SIG-M5 treated with dmso at 0.1 percent for 504 hours (cell line): ENCODE measurements at regions not wholly inside any gene's neighbourhood (a gene's known extent, or its start where the extent isn't known, plus 50 kb on each side); places are given as distances from the start of the nearest gene placed in this dataset.

ENCODE experiments used
- DNase-seq: peaks from one replicate; lab custom pipeline; 2025; ENCODE audit not compliant: unreplicated experiment; lab: John Stamatoyannopoulos, UW

DNA sequence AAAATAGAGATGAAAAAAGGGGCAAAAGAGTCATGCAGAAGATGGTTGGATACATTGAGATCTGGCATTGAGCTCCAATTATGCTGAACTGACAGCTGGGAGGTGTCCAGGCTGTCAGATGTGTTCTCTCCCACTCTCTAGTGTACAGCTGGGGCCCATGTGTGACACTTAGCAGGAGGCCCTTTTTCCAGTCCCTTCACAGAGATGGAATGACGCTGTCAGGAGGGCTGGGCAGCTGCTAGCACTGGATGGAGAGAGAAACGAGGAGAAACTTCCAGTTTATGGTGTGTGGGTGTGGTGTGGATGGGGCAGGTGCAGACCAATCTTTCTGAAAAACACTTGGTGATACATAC, 437.7 kb upstream of the HS6ST1 start:
- DNase-seq, result no peak

- DNase-seq, result no peak
Observed at GRCh38 chr2:128765811-128766210, 447.1 kb upstream of the HS6ST1 start.

DNA sequence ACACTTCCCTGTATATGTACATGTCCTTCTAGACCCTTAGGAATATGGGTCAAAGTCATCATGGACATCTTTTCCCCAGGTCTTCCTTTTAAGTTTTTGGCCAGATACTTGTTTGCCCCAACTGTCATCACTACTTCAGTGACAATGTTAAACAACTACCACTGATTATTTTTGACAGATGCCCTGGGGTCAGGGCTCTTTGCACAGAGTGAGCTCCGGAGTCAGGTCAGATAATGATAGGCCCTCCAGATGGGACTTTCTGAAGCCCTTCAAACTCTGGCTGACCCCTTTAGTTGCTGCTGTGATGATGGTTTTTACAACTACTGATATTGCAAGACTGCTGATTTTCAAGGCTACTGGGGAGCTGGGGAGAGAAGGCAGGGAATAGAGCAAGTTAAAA, 449.4 kb upstream of the HS6ST1 start:
- DNase-seq, result no peak

DNA sequence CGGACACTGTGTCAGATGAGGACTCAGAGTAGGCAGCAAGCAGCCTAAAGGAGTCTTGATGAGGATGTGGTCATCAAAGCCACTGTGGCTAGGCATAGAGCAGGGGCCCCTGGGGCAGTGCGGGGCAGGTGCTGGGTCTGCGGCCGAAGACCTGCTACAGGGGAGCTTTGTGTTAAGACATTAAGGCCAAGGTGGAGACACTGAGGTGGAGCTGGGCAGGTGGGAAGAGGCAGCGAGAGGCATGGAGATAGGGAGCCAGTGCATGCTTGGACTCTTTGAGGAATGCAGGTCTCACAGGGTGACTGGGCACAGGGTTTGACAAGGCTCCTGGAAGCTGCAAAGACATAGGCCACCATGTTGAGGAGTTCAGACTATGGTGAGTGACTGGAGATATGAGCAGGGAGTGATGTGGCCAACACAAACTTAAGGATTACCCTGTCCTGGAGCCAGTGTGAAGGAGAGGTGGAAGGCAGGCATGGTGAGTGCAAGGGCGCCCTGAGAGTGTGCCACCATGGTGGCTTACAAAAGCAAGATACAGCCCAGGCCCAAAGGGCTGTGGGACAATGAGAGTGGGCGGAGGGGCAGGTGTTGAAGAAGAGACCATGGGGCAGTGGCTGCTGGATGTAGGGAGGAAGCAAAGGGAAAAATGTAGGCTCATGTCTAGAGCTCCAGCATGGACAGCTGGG, 450.9 kb upstream of the HS6ST1 start:
- DNase-seq, result no peak

DNA sequence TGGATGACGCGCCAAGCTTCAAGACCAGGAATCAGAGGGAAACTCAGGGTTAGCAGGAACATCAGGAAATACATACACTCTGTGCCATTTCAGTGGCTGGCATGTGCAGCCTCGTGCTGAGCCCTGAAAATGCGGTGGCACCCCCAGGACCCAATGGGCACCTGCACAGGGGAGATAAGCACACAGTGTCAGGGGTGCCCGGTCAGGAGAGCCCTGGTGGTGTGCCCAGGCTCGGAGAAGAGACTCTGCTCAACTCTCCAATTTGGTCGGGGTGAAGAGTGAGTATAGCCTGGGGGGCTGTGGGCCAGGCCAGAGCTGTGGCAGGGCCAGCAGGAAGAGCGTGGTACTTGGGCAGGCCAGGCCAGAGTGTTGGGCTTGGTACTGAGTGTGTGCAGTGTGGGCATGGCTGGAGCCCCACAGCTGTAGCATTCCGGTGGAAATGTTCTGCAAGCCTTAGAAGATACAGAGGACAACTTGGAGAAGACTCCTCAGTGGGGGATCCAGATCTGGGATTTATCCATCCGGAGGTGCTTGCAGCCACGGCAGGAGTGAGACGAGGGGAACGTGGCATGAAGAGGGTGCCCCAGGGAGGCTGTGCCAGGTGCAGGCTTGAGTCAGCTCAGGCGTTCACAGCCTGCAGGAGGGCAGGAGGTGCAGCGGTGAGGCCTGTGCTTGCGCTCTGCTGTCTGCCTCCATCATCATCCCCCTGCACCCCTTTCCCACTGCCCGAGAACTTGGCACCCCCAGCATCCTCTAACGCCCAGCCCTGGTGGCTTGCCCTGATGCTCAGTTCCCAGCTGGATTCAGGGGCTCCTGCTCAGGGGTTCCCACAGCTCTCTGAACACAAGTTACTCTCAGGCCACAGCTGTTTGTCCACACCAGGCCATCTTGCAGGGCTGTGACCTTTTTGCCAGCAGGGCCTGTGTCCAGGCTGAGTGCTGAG, 451.7 kb upstream of the HS6ST1 start:
- DNase-seq, result no peak

DNA sequence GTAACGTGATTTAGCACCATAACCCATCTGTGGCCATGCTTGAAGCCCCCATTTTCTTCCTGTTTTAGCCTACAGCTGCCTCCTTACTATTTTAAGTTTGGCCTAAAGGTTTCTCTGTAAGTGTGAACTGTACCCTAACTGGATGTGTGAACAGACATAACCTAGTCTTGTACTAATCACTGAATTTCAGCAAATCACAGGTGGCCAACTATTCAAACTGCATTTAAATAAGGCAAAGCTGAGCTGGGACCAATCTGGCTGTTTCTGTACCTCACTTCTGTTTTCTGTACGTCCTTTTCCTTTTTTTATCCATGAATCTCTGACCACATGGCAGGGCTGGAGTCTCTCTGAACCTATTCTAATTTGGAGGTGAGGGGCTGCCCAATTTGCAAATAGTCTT, 452.7 kb upstream of the HS6ST1 start:
- DNase-seq, result no peak

GRCh38 chr2:128772671-128773070, 454.0 kb upstream of the HS6ST1 start:
- DNase-seq, result no peak

DNA sequence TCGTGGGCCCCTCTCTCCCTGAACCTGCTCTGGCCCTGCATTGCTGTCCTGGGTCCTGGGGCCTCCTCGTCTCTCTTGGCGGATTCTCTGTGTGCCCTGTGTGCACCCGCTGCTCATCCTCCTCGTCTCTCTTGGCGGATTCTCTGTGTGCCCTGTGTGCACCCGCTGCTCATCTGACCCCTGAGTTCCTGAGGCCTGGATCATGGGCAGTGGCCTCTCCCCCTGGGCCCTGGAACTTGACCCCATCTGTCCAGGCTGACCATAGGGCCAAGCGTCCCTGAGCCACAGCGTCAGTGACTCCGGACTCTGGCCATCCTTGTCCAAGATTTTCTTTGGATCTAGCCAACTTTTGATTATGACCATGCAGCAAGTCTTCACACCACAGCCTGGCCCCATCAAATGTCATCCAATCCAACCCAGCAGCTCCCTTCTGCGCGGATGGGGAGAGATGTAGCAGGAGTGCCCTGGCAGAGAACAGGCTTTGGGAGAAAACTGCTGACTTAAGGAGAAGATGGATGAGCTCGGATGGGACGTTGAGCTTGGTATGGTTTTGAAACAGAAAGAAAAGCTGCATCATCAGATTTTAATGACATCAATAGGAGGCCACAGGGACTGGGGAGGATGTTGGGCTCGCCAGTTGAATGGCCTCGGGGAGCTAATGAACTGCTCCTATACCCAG, 455.1 kb upstream of the HS6ST1 start:
- DNase-seq, result no peak

DNA sequence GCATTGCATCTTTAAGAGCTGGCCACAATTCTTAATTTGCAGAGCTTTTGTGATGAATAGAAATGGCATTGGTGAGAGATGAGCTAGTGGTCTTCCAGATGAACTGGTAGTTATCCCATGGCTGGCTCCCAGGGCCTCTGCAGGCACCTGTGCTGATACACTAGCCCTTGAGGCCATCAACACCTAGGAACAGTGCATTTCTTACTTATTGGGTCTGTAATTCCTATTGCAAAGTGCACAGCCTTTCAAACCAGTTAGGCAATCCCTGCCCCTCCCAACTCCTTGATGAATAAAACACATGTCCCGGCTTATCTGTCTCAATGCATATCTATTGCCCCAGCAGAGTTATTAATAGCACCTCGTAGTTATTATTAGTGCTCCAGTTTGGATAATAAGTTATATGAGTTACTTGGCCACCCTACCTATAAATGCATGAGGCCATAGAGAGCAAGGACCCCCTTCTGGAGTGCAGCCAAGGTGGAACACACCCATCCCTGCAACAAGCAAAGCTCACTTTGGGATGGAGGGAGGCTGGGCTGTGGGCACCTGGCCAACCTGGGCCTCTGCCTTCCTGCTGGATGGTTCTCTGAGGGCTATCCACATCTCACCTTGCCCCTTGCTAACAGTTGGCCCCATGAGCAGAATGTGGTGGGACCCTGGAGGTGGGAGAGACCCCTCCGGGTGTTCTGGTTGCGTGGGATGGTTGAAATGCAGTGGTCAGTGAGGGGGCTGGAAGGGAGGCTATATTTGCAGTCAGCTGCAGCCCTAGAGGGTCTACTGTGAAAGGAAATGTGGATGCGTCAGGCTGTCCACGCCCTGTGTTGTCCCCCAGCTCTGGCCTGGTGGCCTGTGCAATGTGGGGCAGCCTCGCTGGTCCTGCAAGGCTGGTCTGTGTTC, 455.9 kb upstream of the HS6ST1 start:
- DNase-seq, result no peak

DNA sequence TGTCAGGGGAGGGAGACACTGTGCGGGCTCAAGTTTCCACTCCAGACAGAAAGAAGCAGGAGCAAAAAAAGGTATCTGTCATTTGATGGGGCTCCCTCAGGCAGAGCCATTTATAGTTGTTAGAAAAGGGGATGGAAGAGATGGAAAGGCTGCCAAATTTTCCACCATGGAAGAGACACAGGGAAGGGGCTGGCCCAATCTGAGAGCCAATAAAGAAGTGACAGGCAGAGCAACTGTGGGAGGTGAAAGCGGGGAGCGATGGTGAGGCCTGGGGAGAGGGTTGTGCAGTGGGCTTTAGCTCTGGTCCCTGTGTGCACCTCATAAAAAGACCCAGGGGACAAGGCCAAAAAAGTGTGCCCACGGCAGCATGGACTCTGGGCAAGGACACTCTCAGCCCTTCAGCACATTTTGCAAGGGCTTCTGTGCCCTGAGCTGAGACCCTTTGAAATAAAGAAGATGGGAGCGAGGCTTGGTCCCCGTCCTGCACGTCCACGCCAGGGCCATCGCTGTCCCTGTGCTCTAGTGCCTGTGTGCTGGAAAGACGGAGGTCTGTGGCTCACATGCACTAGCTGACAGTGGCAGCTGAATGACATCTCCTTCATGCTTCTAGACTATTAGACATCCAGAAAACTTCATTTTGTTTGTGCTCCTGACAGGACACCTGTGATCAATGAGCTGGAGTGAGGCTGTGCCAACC, 456.7 kb upstream of the HS6ST1 start:
- no peak for DNase-seq

GRCh38 chr2:128775914-128776285, 457.2 kb upstream of the HS6ST1 start:
- no peak for DNase-seq

GRCh38 chr2:128776461-128777195, 458.0 kb upstream of the HS6ST1 start:
- no peak for DNase-seq

DNA sequence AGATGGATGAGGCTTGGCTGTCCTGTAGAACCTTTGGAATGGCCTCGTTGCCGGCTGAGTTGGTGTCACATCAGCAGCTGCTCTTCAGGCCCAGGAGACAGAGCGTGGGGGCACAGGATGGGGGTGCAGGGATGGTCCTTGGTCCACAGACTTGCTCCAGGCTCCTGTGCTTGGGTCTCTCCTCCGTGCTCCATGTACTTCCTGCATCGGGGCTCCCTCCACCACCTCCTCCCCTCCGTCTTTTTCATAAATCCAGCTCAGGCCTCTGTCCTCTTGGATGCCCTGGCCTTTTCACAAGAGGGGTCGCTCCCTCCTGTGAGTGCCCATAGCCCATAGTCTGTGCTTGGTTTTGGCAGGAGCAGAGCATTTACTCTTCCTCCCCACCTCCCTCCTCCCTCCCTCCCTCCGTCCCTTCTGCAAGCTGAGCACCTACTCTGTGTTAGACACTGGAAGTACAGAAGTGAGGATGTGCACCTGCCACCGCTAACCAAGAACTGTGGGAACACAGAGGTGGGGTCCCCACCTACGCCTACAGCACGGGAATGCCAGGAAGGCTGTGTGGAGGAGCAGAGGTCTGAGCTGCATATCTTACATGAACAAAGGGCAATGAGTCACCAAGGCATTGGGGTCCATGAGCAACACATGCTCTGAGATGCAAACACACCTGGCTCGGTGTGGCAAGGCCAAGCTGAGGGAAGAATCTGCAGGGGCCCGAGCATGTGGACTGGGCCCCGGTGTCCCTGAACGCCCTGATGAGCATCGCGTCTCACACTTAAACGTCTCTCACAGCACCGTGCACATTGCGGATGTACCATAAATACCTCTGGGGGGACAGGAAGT, 458.7 kb upstream of the HS6ST1 start:
- no peak for DNase-seq

GRCh38 chr2:128778843-128779242, 460.2 kb upstream of the HS6ST1 start:
- no peak for DNase-seq

- DNase-seq, result no peak
Observed at GRCh38 chr2:128779301-128780095, 460.8 kb upstream of the HS6ST1 start.

- DNase-seq, result no peak
Observed at GRCh38 chr2:128780434-128781080, 461.9 kb upstream of the HS6ST1 start.

DNA sequence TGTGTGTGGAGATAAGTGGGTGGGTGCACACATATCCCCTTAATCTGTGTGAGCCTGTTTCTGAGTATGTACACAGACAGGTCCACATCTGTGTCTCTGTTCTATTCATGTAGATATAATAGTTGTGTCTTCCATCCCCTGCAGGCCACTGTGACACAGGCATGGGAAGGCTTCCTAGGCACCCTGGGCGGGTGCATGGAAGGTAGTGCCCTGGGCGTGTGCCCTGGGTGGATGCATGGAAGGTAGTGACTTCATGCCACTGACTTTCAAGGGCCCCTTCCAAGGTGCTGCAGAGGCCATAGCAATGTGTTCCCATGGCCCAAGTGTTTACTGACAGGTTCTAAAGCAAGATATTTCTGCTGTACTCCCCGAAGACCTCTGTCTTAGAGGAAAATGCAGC, 462.5 kb upstream of the HS6ST1 start:
- DNase-seq, result no peak
